Thyroid gland (tissue), 4 donors: ENCODE measurements at regions not wholly inside any gene's neighbourhood (a gene's known extent, or its start where the extent isn't known, plus 50 kb on each side); places are given as distances from the start of the nearest gene placed in this dataset.

Source experiments
- DNase-seq, 2 donors: peaks; one replicate each; pipeline ENCODE4 v3.0.0-alpha.2; 2019
- H3K27ac ChIP-seq, 3 donors: fragments of 200-600 bp; sonication (generic); 1 replicate in 2 of 3; 2 replicates in 1 of 3; pipeline ENCODE4 v1.5.1; 2016 to 2019; ENCODE audit warnings: mild to moderate bottlenecking in 1 of 3, moderate library complexity in 1 of 3
- H3K27me3 ChIP-seq: fragments of 200-600 bp; sonication (generic); one replicate; pipeline ENCODE4 v1.5.1; 2019
- H3K36me3 ChIP-seq, 2 donors: fragments of 200-600 bp; sonication (generic); one replicate each; pipeline ENCODE4 v1.5.1; 2016 to 2019
- H3K4me1 ChIP-seq, 2 donors: fragments of 200-600 bp; sonication (generic); one replicate each; pipeline ENCODE4 v1.5.1; 2017 to 2019
- H3K4me3 ChIP-seq, 3 donors: fragments of 200-600 bp; sonication (generic); replicated peaks in 1 of 3; 1 replicate in 2 of 3; 2 replicates in 1 of 3; pipeline ENCODE4 v1.5.1; 2016; ENCODE audit warnings: mild to moderate bottlenecking in 1 of 3
- H3K9me3 ChIP-seq: fragments of 200-600 bp; sonication (generic); one replicate; pipeline ENCODE4 v1.5.1; 2017
- CTCF ChIP-seq, 6 experiments: fragments of 200-600 bp in 3 of 6; fragments of 450-650 bp in 3 of 6; sonication (generic) in 3 of 6; IDR thresholded peaks; one replicate each; pipeline ENCODE4 v1.5.1; 2016 to 2019; ENCODE audit warnings: antibody characterized with exemption in 6 of 6, mild to moderate bottlenecking in 2 of 6, inconsistent platforms in 1 of 6, moderate library complexity in 1 of 6
- POLR2A ChIP-seq, 2 donors: fragments of 450-650 bp; IDR thresholded peaks; one replicate each; pipeline ENCODE4 v1.6.1; 2017; ENCODE audit warnings: antibody characterized with exemption in 2 of 2, mild to moderate bottlenecking in 2 of 2, moderate library complexity in 1 of 2
- WGBS, 2 donors: methylation state at CpG; one replicate each; pipeline ENCODE4 v1.1.5; 2017; 5-methylcytosine and 5-hydroxymethylcytosine counted together
- intact Hi-C: fragments of 100-400 bp; cut with DNase I; formaldehyde crosslinking; loops from one replicate; pipeline ENCODE4 v1.15.1; 2023

GRCh38 chr16:50960517-50961202 is 190.4 kb downstream of the SALL1 start:
- Histone ChIP-seq H3K27ac (no peak overlapping the region), H3K36me3 (no peaks in the 10 kb centered on the region), H3K27me3 (no peaks in the 10 kb centered on the region), H3K4me3 (no peak overlapping the region), H3K9me3 (no peaks in the 10 kb centered on the region), H3K4me1 (no peaks in the 10 kb centered on the region)
- peak in 1 of 2 donors; percentile 10 for DNase-seq
- TF ChIP-seq CTCF (IDR thresholded peaks at IDR 0.05), result no peak
- TF ChIP-seq POLR2A (IDR thresholded peaks at IDR 0.05), result no peak
- WGBS, 2 donors, result 29 to 50% methylated on average over 2 of the region's 2 CpGs
- intact Hi-C loops, result no loop called here

GRCh38 chr16:50957056-50957455 is 194.0 kb downstream of the SALL1 start:
- TF ChIP-seq POLR2A (IDR thresholded peaks at IDR 0.05) (no peak), CTCF (IDR thresholded peaks at IDR 0.05) (no peak)
- Histone ChIP-seq H3K27me3 (no peaks in the 10 kb centered on the region), H3K9me3 (no peaks in the 10 kb centered on the region), H3K27ac (no peak overlapping the region), H3K36me3 (no peaks in the 10 kb centered on the region), H3K4me1 (no peaks in the 10 kb centered on the region), H3K4me3 (no peak overlapping the region)
- 92 to 96% methylated on average over 4 of the region's 4 CpGs for WGBS, 2 donors
- intact Hi-C loops, result no loop called here
- DNase-seq, result no peak

- Histone ChIP-seq H3K4me1 (no peaks in the 10 kb centered on the region), H3K4me3 (no peak overlapping the region), H3K9me3 (no peaks in the 10 kb centered on the region), H3K36me3 (no peaks in the 10 kb centered on the region), H3K27me3 (no peaks in the 10 kb centered on the region), H3K27ac (no peak overlapping the region)
- 55 to 63% methylated on average over 1 of the region's 1 CpG for WGBS, 2 donors
- intact Hi-C loops, result no loop called here
- TF ChIP-seq CTCF (IDR thresholded peaks at IDR 0.05) (no peak), POLR2A (IDR thresholded peaks at IDR 0.05) (no peak)
- DNase-seq, result no peak
Observed at GRCh38 chr16:50956637-50957036, 194.4 kb downstream of the SALL1 start.

- no peaks in the 10 kb centered on the region for H3K9me3 ChIP-seq
- no peak for DNase-seq
- TF ChIP-seq POLR2A (IDR thresholded peaks at IDR 0.05) (no peak), CTCF (IDR thresholded peaks at IDR 0.05) (no peak)
- H3K27ac ChIP-seq, result no peak overlapping the region
- intact Hi-C loops, result no loop called here
- no peaks in the 10 kb centered on the region for H3K36me3 ChIP-seq
- WGBS, 2 donors, result 75 to 78% methylated on average over 2 of the region's 2 CpGs
- H3K4me3 ChIP-seq, result no peak overlapping the region
- no peaks in the 10 kb centered on the region for H3K4me1 ChIP-seq
- H3K27me3 ChIP-seq, result no peaks in the 10 kb centered on the region
Observed at GRCh38 chr16:50955311-50955710, 195.8 kb downstream of the SALL1 start.

- Histone ChIP-seq H3K27me3 (no peaks in the 10 kb centered on the region), H3K9me3 (no peaks in the 10 kb centered on the region), H3K36me3 (no peaks in the 10 kb centered on the region), H3K27ac (no peak overlapping the region), H3K4me1 (no peaks in the 10 kb centered on the region), H3K4me3 (no peak overlapping the region)
- intact Hi-C loops, result no loop called here
- TF ChIP-seq POLR2A (IDR thresholded peaks at IDR 0.05) (no peak), CTCF (IDR thresholded peaks at IDR 0.05) (no peak)
- DNase-seq, result no peak
- WGBS, 2 donors, result 83 to 86% methylated on average over 9 of the region's 9 CpGs
Observed at GRCh38 chr16:50954469-50954868, 196.6 kb downstream of the SALL1 start.
